GM12878 (cell line): ENCODE measurements at regions not wholly inside any gene's neighbourhood (a gene's known extent, or its start where the extent isn't known, plus 50 kb on each side); places are given as distances from the start of the nearest gene placed in this dataset.

Experiments
- ATAC-seq: fragments of 200-7000 bp; cut with Tn5 transposase; 3 replicates; pipeline ENCODE4 v1.9.1; 2020; ENCODE audit warnings: mild to moderate bottlenecking, moderate library complexity
- BruUV-seq: library from RNA; stranded (reverse); fragments of 400-500 nt; replicated peaks from 2 replicates; lab custom pipeline; 2021; lab: Mats Ljungman, UMichigan
- CTCF ChIA-PET: fragments of 300-600 bp; sonication (Branson Sonifier 250); formaldehyde crosslinking; extraction: SDS; loops from one replicate; lab custom pipeline; 2021; ENCODE audit warnings: inconsistent platforms; lab: Yijun Ruan, JAX
- POLR2A ChIA-PET: fragments of 350-600 bp; formaldehyde crosslinking; extraction: SDS; loops from one replicate; lab custom pipeline; 2021; ENCODE audit warnings: inconsistent platforms; lab: Charles Lee
- RAD21 ChIA-PET: fragments of 300-600 bp; sonication (Branson Sonifier 250); formaldehyde crosslinking; loops from one replicate; lab custom pipeline; 2023; ENCODE audit warnings: antibody characterized with exemption; ENCODE audit not compliant: unreplicated experiment; lab: Charles Lee
- SMC1A ChIA-PET: fragments of 300-600 bp; sonication (Branson Sonifier 250); formaldehyde crosslinking; loops from one replicate; lab custom pipeline; 2023; ENCODE audit not compliant: unreplicated experiment, uncharacterized antibody; lab: Charles Lee
- DNase-seq: peaks from one replicate; pipeline ENCODE4 v3.0.0-alpha.2; 2011; ENCODE audit warnings: low read depth, low spot score
- FAIRE-seq: peaks from 3 replicates; lab custom pipeline; 2011; peaks lifted over from hg19 to GRCh38; lab: Jason Lieb, UNC
- H2AFZ ChIP-seq: 2 replicates; pipeline ENCODE4 v1.6.0; 2011; ENCODE audit warnings: low read depth, low read length, control low read depth; ENCODE audit not compliant: control insufficient read depth
- H3K27ac ChIP-seq: 2 replicates; pipeline ENCODE4 v1.5.1; 2011; ENCODE audit warnings: control low read depth; ENCODE audit not compliant: control insufficient read depth, insufficient read depth
- H3K27me3 ChIP-seq, 2 experiments: replicated peaks in 1 of 2; 2 replicates each; pipeline versions ENCODE4 v1.6.0 to v1.6.1; 2011; ENCODE audit warnings: low read length in 1 of 2; ENCODE audit not compliant: control insufficient read depth in 2 of 2, insufficient read depth in 2 of 2
- H3K36me3 ChIP-seq, 2 experiments: 2 replicates each; pipeline ENCODE4 v1.5.1; 2011; ENCODE audit warnings: low read length in 1 of 2; ENCODE audit not compliant: control insufficient read depth in 2 of 2, insufficient read depth in 2 of 2
- H3K4me1 ChIP-seq: 2 replicates; pipeline ENCODE4 v1.6.1; 2011; ENCODE audit warnings: mild to moderate bottlenecking, low read length, moderate library complexity, mixed read lengths; ENCODE audit not compliant: control insufficient read depth, insufficient read depth
- H3K4me2 ChIP-seq: 2 replicates; pipeline ENCODE4 v1.6.0; 2011; ENCODE audit warnings: control low read depth; ENCODE audit not compliant: control insufficient read depth, insufficient read depth
- H3K4me3 ChIP-seq: fragments of 200-600 bp; sonication (generic); 2 replicates; pipeline ENCODE4 v1.5.1; 2016
- H3K79me2 ChIP-seq: 2 replicates; pipeline ENCODE4 v1.6.0; 2011; ENCODE audit warnings: low read length; ENCODE audit not compliant: control insufficient read depth, insufficient read depth
- H3K9ac ChIP-seq: 2 replicates; pipeline ENCODE4 v1.8.0; 2011; ENCODE audit warnings: low read length, control low read depth, mixed read lengths; ENCODE audit not compliant: control insufficient read depth, insufficient read depth
- H3K9me3 ChIP-seq: replicated peaks from 3 replicates; pipeline ENCODE4 v1.5.1; 2011; ENCODE audit warnings: mild to moderate bottlenecking, low read length; ENCODE audit not compliant: control insufficient read depth, insufficient read depth
- H4K20me1 ChIP-seq: 2 replicates; pipeline ENCODE4 v1.6.0; 2011; ENCODE audit not compliant: control insufficient read depth, insufficient read depth
- BCL3 ChIP-seq: IDR thresholded peaks from 2 replicates; pipeline ENCODE4 v1.6.1; 2011; ENCODE audit warnings: borderline replicate concordance, low read depth, mild to moderate bottlenecking, moderate library complexity, low read length; ENCODE audit not compliant: insufficient read depth, poor library complexity, severe bottlenecking
- BRCA1 ChIP-seq: IDR thresholded peaks from 2 replicates; pipeline ENCODE4 v1.6.1; 2011; ENCODE audit warnings: low read depth, low read length, improper control_type of control experiment
- ESRRA ChIP-seq: IDR thresholded peaks from 2 replicates; pipeline ENCODE4 v1.6.1; 2012; ENCODE audit warnings: mild to moderate bottlenecking, low read length, improper control_type of control experiment
- FOXM1 ChIP-seq: IDR thresholded peaks from 2 replicates; pipeline ENCODE4 v1.6.1; 2012; ENCODE audit warnings: low read depth, mild to moderate bottlenecking, inconsistent platforms, low read length, moderate library complexity
- GABPA ChIP-seq: IDR thresholded peaks from 2 replicates; pipeline ENCODE4 v1.6.1; 2014; ENCODE audit warnings: antibody characterized with exemption, low read depth, mild to moderate bottlenecking, inconsistent platforms
- IRF4 ChIP-seq: IDR thresholded peaks from 2 replicates; pipeline ENCODE4 v1.6.1; 2011; ENCODE audit warnings: low read depth, low read length
- JUND ChIP-seq: IDR thresholded peaks from 2 replicates; pipeline ENCODE4 v1.6.1; 2012; ENCODE audit warnings: low read depth, mild to moderate bottlenecking, low read length, improper control_type of control experiment, moderate library complexity
- NFIC ChIP-seq: IDR thresholded peaks from 2 replicates; pipeline ENCODE4 v1.6.1; 2012; ENCODE audit warnings: low read depth, mild to moderate bottlenecking, inconsistent platforms, low read length, moderate library complexity
- PML ChIP-seq: IDR thresholded peaks from 2 replicates; pipeline ENCODE4 v1.6.1; 2012; ENCODE audit warnings: low read length, inconsistent platforms
- RB1 ChIP-seq: fragments of 450-650 bp; formaldehyde crosslinking; IDR thresholded peaks from 2 replicates; pipeline ENCODE4 v1.6.1; 2017; ENCODE audit warnings: mild to moderate bottlenecking, borderline replicate concordance
- SIN3A ChIP-seq: IDR thresholded peaks from 2 replicates; pipeline ENCODE4 v1.6.1; 2012; ENCODE audit warnings: low read depth, low read length, improper control_type of control experiment
- SIX5 ChIP-seq: IDR thresholded peaks from 2 replicates; pipeline ENCODE4 v1.6.1; 2011; ENCODE audit warnings: mild to moderate bottlenecking, low read depth, low read length, moderate library complexity; ENCODE audit not compliant: severe bottlenecking
- SMAD1 ChIP-seq: fragments of 450-650 bp; IDR thresholded peaks from 2 replicates; pipeline ENCODE4 v1.6.1; 2018; ENCODE audit warnings: mild to moderate bottlenecking, low read depth; ENCODE audit not compliant: partially characterized antibody
- ZBED1 ChIP-seq: IDR thresholded peaks from 2 replicates; pipeline ENCODE4 v1.6.1; 2016; ENCODE audit warnings: borderline replicate concordance
- ZNF217 ChIP-seq: fragments of 450-650 bp; IDR thresholded peaks from 2 replicates; pipeline ENCODE4 v1.6.1; 2017; ENCODE audit warnings: antibody characterized with exemption, mild to moderate bottlenecking
- WGBS: methylation state at CpG from one replicate; pipeline ENCODE4 v1.1.6; 2016; ENCODE audit warnings: low lambda C conversion rate; ENCODE audit not compliant: insufficient replicate concordance, insufficient coverage; ENCODE audit errors: missing lambda C conversion rate; 5-methylcytosine and 5-hydroxymethylcytosine counted together
- in situ Hi-C: fragments of 300-500 bp; cut with MboI; formaldehyde crosslinking; loops from 9 replicates; pipeline ENCODE4 v1.14.3; 2018; ENCODE audit warnings: mixed read lengths
- intact Hi-C: fragments of 100-400 bp; cut with micrococcal nuclease; formaldehyde crosslinking; loops from one replicate; pipeline ENCODE4 v1.14.2; 2022; ENCODE audit not compliant: unreplicated experiment
- TF ChIP-seq, protein P1 (sequence below): fragments of 150-350 bp; IDR thresholded peaks from 2 replicates; pipeline ENCODE4 v1.6.1; 2016; ENCODE audit warnings: low read depth, low read length
- TF ChIP-seq, protein P2 (sequence below): IDR thresholded peaks from 2 replicates; pipeline ENCODE4 v1.6.1; 2012; ENCODE audit warnings: low read depth, low read length, improper control_type of control experiment

DNA sequence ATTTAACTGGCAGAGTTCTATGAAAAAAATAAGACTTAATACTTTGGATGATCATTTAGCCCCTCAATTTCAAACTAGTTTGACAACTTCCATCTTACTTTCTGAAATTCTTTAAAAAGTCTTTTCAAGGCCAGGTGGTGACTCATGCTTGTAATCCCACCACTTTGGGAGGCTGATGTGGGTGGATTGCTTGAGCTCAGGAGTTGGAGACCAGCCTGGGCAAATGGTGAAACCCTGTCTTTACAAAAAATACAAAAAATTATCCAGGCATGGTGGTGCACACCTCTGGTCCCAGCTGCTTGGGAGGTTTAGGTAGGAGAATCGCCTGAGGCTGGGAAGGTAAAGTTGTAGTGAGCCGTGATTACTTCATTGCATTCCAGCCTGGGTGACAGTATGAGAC, 154.4 kb downstream of the TANC2 start:
- no peak overlapping the region for H2AFZ ChIP-seq
- no peaks in the 10 kb centered on the region for H3K79me2 ChIP-seq
- H3K4me1 ChIP-seq, result no peaks in the 10 kb centered on the region
- intact Hi-C loops (no loop called here), in situ Hi-C loops (no loop called here)
- ATAC-seq (no peak), DNase-seq (no peak), FAIRE-seq (no peak)
- no TSS peak for BruUV-seq
- TF ChIP-seq GABPA (no peak), IRF4 (no peak), PML (no peak), SMAD1 (no peak), ESRRA (no peak)
- TF ChIP-seq, protein P1, sequence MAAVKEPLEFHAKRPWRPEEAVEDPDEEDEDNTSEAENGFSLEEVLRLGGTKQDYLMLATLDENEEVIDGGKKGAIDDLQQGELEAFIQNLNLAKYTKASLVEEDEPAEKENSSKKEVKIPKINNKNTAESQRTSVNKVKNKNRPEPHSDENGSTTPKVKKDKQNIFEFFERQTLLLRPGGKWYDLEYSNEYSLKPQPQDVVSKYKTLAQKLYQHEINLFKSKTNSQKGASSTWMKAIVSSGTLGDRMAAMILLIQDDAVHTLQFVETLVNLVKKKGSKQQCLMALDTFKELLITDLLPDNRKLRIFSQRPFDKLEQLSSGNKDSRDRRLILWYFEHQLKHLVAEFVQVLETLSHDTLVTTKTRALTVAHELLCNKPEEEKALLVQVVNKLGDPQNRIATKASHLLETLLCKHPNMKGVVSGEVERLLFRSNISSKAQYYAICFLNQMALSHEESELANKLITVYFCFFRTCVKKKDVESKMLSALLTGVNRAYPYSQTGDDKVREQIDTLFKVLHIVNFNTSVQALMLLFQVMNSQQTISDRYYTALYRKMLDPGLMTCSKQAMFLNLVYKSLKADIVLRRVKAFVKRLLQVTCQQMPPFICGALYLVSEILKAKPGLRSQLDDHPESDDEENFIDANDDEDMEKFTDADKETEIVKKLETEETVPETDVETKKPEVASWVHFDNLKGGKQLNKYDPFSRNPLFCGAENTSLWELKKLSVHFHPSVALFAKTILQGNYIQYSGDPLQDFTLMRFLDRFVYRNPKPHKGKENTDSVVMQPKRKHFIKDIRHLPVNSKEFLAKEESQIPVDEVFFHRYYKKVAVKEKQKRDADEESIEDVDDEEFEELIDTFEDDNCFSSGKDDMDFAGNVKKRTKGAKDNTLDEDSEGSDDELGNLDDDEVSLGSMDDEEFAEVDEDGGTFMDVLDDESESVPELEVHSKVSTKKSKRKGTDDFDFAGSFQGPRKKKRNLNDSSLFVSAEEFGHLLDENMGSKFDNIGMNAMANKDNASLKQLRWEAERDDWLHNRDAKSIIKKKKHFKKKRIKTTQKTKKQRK, result no peak
- H3K9me3 ChIP-seq, result no peaks in the 10 kb centered on the region
- no peaks in the 10 kb centered on the region for H4K20me1 ChIP-seq
- POLR2A ChIA-PET, result no interaction called here
- SMC1A ChIA-PET, result no interaction called here
- H3K27ac ChIP-seq, result no peak overlapping the region
- H3K27me3 ChIP-seq, result no peaks in the 10 kb centered on the region
- RAD21 ChIA-PET, result no interaction called here
- no peaks in the 10 kb centered on the region for H3K36me3 ChIP-seq
- H3K9ac ChIP-seq, result no peak overlapping the region
- no peak overlapping the region for H3K4me3 ChIP-seq
- no peak overlapping the region for H3K4me2 ChIP-seq
- CTCF ChIA-PET, result no interaction called here
- 46% methylated on average over 2 of the region's 2 CpGs for WGBS

DNA sequence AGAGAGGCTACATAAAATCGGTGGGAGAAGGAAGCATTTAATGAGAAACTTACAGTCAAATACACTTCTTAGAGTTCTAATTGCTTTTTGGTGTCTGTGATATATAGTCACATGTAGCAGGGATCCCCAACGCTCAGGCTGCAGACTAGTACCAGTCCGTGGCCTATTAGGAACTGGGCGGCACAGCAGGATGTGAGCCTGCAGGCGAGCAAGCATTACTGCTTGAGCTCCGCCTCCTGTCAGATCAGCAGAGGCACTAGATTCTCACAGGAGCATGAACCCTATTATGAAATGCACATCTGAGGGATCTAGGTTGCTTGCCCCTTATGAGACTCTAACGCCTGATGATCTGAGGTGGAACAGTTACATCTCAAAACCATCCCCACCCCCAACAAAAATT, 158.5 kb downstream of the TANC2 start:
- 48% methylated on average over 7 of the region's 7 CpGs for WGBS
- Histone ChIP-seq H4K20me1 (no peaks in the 10 kb centered on the region), H3K79me2 (no peaks in the 10 kb centered on the region), H3K4me2 (no peak overlapping the region), H2AFZ (no peak overlapping the region), H3K9ac (no peak overlapping the region), H3K36me3 (no peaks in the 10 kb centered on the region), H3K9me3 (no peaks in the 10 kb centered on the region), H3K4me1 (no peaks in the 10 kb centered on the region), H3K4me3 (no peak overlapping the region), H3K27me3 (no peaks in the 10 kb centered on the region), H3K27ac (no peak overlapping the region)
- DNase-seq, result no peak
- no peak for ATAC-seq
- ChIA-PET POLR2A (no interaction called here), RAD21 (no interaction called here), SMC1A (no interaction called here), CTCF (no interaction called here)
- BruUV-seq, result no TSS peak
- in situ Hi-C loops (no loop called here), intact Hi-C loops (no loop called here)
- FAIRE-seq, result no peak
- no peak for TF ChIP-seq SIX5
- TF ChIP-seq SIN3A, result no peak
- TF ChIP-seq FOXM1, result no peak
- no peak for TF ChIP-seq BRCA1
- no peak for TF ChIP-seq NFIC
- no peak for TF ChIP-seq ZNF217
- no peak for TF ChIP-seq ZBED1
- no peak for TF ChIP-seq RB1
- no peak for TF ChIP-seq BCL3
- no peak for TF ChIP-seq JUND
- TF ChIP-seq, protein P2, sequence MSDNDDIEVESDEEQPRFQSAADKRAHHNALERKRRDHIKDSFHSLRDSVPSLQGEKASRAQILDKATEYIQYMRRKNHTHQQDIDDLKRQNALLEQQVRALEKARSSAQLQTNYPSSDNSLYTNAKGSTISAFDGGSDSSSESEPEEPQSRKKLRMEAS, result no peak
